HG03558 (cell line): ENCODE measurements at regions not wholly inside any gene's neighbourhood (a gene's known extent, or its start where the extent isn't known, plus 50 kb on each side); places are given as distances from the start of the nearest gene placed in this dataset.
"Not testable (repeated sequence)": the region's sequence is repeated elsewhere in the genome, so short reads cannot be mapped to it uniquely, and the experiment has no call there.

ENCODE experiments used
- ATAC-seq: cut with Tn5 transposase; IDR thresholded peaks from one replicate; pipeline ENCODE4 v1.9.1; 2021; ENCODE audit warnings: moderate number of reproducible peaks; ENCODE audit not compliant: unreplicated experiment; ENCODE audit errors: extremely low read depth

GRCh38 chr12:25424211-25424731, 128.8 kb downstream of the LMNTD1 start:
- no peak for ATAC-seq

GRCh38 chr12:25423355-25424050, 129.6 kb downstream of the LMNTD1 start:
- ATAC-seq, result no peak

- ATAC-seq, result no peak
These were observed 130.8 kb downstream of the LMNTD1 start for GRCh38 chr12:25422241-25422640.

GRCh38 chr12:25421651-25422167, 131.4 kb downstream of the LMNTD1 start:
- no peak for ATAC-seq

GRCh38 chr12:25420116-25420515, 133.0 kb downstream of the LMNTD1 start:
- no peak for ATAC-seq

GRCh38 chr12:25419595-25419994, 133.5 kb downstream of the LMNTD1 start:
- no peak for ATAC-seq

GRCh38 chr12:25417071-25417470, 136.0 kb downstream of the LMNTD1 start:
- ATAC-seq, result no peak

- no peak for ATAC-seq
These were observed 136.6 kb downstream of the LMNTD1 start for GRCh38 chr12:25416516-25416915.

- ATAC-seq, result no peak
These were observed 138.1 kb downstream of the LMNTD1 start for GRCh38 chr12:25415004-25415403.

GRCh38 chr12:25412735-25413134, 140.3 kb downstream of the LMNTD1 start:
- ATAC-seq, result no peak

- ATAC-seq, result no peak
These were observed 148.1 kb downstream of the LMNTD1 start for GRCh38 chr12:25404955-25405354.

- no peak for ATAC-seq
These were observed 151.0 kb upstream of the KRAS start for GRCh38 chr12:25401547-25402345.

- ATAC-seq, result no peak
These were observed 146.3 kb upstream of the KRAS start for GRCh38 chr12:25397001-25397400.

GRCh38 chr12:25395227-25395626, 144.5 kb upstream of the KRAS start:
- ATAC-seq, result no peak

GRCh38 chr12:25394775-25395174, 144.0 kb upstream of the KRAS start:
- ATAC-seq, result not testable (repeated sequence)

- no peak for ATAC-seq
These were observed 143.3 kb upstream of the KRAS start for GRCh38 chr12:25394025-25394424.

- not testable (repeated sequence) for ATAC-seq
These were observed 140.6 kb upstream of the KRAS start for GRCh38 chr12:25391346-25391745.

GRCh38 chr12:25388183-25388582, 137.5 kb upstream of the KRAS start:
- ATAC-seq, result no peak

GRCh38 chr12:25387732-25388050, 137.0 kb upstream of the KRAS start:
- ATAC-seq, result no peak

GRCh38 chr12:25386831-25387731, 136.4 kb upstream of the KRAS start:
- ATAC-seq, result no peak
